NOMO-1 (cell line): ENCODE measurements at regions not wholly inside any gene's neighbourhood (a gene's known extent, or its start where the extent isn't known, plus 50 kb on each side); places are given as distances from the start of the nearest gene placed in this dataset.
"Not testable (repeated sequence)": the region's sequence is repeated elsewhere in the genome, so short reads cannot be mapped to it uniquely, and the experiment has no call there.

ENCODE experiments used
- DNase-seq, 2 experiments: peaks; one replicate each; lab custom pipeline; 2025; ENCODE audit not compliant: unreplicated experiment in 2 of 2; lab: John Stamatoyannopoulos, UW

GRCh38 chr4:160283081-160283480 lies 1180.2 kb downstream of the RAPGEF2 start:
- no peak for DNase-seq

- no peak for DNase-seq
These were observed 1181.6 kb downstream of the RAPGEF2 start for GRCh38 chr4:160284516-160284915.

GRCh38 chr4:160286051-160286450 lies 1183.2 kb downstream of the RAPGEF2 start:
- no peak for DNase-seq

- no peak for DNase-seq
These were observed 1193.6 kb downstream of the RAPGEF2 start for GRCh38 chr4:160296476-160296875.

- no peak for DNase-seq
These were observed 1196.3 kb downstream of the RAPGEF2 start for GRCh38 chr4:160299177-160299576.

- no peak for DNase-seq
These were observed 1196.7 kb downstream of the RAPGEF2 start for GRCh38 chr4:160299608-160300007.

GRCh38 chr4:160316036-160316435 lies 1213.2 kb downstream of the RAPGEF2 start:
- DNase-seq = no peak

- no peak for DNase-seq
These were observed 1215.8 kb downstream of the RAPGEF2 start for GRCh38 chr4:160318567-160319220.

GRCh38 chr4:160319221-160319867 lies 1216.5 kb downstream of the RAPGEF2 start:
- no peak for DNase-seq

- DNase-seq = no peak
These were observed 1217.0 kb downstream of the RAPGEF2 start for GRCh38 chr4:160319868-160320260.

- no peak for DNase-seq
These were observed 1223.2 kb downstream of the RAPGEF2 start for GRCh38 chr4:160326110-160326509.

- DNase-seq = no peak
These were observed 1244.3 kb downstream of the RAPGEF2 start for GRCh38 chr4:160347197-160347596.

- DNase-seq = no peak
These were observed 1248.1 kb downstream of the RAPGEF2 start for GRCh38 chr4:160350944-160351343.

- DNase-seq = no peak
These were observed 1249.8 kb downstream of the RAPGEF2 start for GRCh38 chr4:160352637-160353036.

- DNase-seq = no peak
These were observed 1250.7 kb downstream of the RAPGEF2 start for GRCh38 chr4:160353548-160353947.

- no peak for DNase-seq
These were observed 1259.6 kb downstream of the RAPGEF2 start for GRCh38 chr4:160362478-160362877.

GRCh38 chr4:160364217-160364616 lies 1261.3 kb downstream of the RAPGEF2 start:
- DNase-seq = no peak

- not testable (repeated sequence) for DNase-seq
These were observed 1261.8 kb downstream of the RAPGEF2 start for GRCh38 chr4:160364665-160365064.

GRCh38 chr4:160365383-160365782 lies 1262.5 kb downstream of the RAPGEF2 start:
- DNase-seq = not testable (repeated sequence)

GRCh38 chr4:160370046-160370445 lies 1267.2 kb downstream of the RAPGEF2 start:
- DNase-seq = no peak

- DNase-seq = no peak
These were observed 1268.6 kb downstream of the RAPGEF2 start for GRCh38 chr4:160371446-160371845.

GRCh38 chr4:160372390-160372789 lies 1269.5 kb downstream of the RAPGEF2 start:
- DNase-seq = no peak
